ENCODE measurements at regions not wholly inside any gene's neighbourhood (a gene's known extent, or its start where the extent isn't known, plus 50 kb on each side); places are given as distances from the start of the nearest gene placed in this dataset.

DNA sequence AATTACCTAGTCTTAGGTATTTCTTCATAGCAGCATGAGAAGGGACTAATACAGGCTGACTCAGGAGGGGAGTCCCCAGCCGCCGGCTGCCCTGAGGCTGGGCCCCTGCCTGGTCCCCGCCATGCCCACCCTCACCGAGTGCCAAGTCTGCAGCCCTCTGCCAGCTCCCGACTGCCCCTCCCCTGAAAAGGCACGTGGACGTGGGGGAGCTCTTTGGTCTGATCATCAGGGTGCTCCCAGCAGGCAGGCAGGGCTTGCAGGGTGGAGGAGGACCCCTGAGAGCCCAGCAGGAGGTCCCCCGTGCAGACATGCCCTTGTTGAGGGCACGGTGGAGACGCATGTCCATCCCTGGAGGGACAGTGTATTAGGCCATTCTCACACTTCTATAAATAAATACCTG, 110.9 kb downstream of the UNCX start:
- TF ChIP-seq, protein P1, sequence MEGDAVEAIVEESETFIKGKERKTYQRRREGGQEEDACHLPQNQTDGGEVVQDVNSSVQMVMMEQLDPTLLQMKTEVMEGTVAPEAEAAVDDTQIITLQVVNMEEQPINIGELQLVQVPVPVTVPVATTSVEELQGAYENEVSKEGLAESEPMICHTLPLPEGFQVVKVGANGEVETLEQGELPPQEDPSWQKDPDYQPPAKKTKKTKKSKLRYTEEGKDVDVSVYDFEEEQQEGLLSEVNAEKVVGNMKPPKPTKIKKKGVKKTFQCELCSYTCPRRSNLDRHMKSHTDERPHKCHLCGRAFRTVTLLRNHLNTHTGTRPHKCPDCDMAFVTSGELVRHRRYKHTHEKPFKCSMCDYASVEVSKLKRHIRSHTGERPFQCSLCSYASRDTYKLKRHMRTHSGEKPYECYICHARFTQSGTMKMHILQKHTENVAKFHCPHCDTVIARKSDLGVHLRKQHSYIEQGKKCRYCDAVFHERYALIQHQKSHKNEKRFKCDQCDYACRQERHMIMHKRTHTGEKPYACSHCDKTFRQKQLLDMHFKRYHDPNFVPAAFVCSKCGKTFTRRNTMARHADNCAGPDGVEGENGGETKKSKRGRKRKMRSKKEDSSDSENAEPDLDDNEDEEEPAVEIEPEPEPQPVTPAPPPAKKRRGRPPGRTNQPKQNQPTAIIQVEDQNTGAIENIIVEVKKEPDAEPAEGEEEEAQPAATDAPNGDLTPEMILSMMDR (IDR thresholded peaks at IDR 0.05), result no peak
- DNase-seq (ENCODE audit: low spot score), result no peak
- no peak overlapping the region for H3K4me3 ChIP-seq

DNA sequence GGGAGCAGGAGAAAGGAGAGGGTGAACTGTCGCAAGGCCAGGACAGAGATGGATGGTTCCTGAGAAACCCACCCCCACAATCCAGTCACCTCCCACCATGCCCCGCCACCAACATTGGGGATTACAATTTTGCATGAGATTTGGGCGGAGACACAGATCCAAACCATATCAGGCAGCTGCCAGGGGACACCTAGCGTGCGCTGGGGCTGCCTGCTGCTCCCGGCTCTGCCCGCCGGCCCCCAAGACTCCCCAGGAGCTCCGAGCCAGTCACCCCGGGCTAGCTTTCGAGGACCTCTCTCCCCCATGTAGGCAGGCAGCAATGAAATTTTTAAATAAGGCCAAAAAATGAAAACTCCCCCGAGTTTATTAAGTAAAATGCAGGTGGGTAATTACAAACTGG, 111.7 kb downstream of the UNCX start:
- DNase-seq (ENCODE audit: low spot score), result no peak
- TF ChIP-seq, protein P1 (IDR thresholded peaks at IDR 0.05), result no peak
- Histone ChIP-seq H3K27ac (no peak overlapping the region), H3K4me3 (no peak overlapping the region)

More for the DNA sequence above, 110.9 kb downstream of the UNCX start:
- H3K27ac ChIP-seq, result no peak overlapping the region

DNA sequence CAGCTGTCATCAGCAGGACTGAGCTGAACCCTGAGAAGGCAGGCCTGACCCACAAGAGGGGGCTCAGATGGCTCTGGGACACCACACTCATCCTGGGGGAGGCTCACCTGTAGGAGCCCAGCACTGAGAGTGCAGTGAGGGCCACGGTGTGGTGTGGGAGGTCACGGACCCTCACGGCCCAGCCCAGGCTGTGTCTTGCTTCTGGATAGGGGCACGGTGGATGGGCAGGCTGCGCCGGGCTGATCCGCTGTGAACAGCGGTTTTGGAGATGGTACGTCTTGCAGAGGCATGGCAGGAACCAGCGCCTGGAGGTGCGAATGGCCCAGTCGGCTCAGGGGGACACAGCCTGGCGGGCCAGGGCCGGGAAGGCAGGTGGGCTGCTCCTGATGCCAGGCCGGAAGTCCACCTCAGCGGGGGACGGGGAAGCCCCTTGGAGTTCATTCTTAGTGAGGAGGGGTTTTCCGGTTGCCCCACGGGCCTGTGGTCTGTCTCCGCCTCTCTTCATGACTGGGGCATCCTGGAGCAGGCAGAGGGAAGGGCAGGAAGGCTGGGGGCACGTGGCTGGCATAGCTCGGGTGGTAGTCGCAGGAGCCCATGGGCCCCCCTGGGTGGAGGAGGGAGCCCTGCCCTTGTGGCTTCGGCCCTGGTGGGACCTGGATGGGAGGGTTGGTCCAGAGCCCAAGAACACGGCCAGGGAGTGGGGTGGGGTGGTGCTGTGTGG, 112.5 kb downstream of the UNCX start:
- Histone ChIP-seq H3K4me3 (no peak overlapping the region), H3K27ac (no peak overlapping the region)
- DNase-seq (ENCODE audit: low spot score), result no peak
- TF ChIP-seq, protein P1 (IDR thresholded peaks at IDR 0.05), result no peak

DNA sequence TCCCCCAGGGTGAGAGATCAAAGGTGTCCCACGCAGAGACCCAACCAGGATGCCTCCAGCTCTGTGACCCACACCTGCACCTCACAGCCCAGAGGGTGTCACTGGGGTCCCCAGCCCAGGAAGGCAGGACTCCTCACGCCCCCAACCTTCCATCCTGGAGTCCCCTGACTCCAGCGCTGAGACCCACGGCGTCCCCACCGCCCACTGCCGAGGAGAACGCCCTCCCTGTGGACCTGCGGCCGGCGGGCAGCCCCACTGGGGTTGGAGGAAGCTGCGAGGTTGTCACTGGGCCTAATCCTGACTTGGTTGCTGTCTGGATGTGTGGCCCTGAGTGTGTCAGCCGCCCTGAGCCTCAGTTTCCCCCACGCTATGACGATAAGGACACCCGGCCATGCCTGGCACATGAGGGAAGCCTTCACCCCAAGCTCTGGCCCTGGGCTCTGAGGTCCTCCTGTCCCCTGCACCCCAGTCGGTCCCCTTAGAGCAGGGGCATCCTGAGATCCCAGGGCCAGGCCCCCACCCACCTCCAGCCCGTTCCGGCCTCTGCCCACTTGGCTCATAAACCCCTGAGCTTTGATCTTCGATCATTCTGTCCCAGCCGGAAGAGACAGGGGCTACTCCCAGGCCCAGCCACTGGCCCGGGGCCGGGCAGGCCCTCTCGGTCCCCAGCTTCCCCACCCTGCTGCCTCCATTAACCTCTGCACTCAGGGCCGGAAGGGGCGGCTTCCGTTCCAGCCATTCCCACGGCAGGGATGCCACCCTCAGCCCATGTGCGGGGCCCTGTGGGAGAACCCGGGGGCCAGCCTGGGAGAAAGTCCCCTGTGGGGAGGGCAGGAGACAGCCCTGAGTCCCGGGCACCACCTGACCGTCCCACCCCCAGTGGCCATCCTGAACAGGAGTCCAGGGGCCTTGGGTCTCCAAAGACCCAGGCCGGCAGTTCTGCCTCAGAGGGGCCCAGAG, 113.2 kb downstream of the MICALL2 start:
- DNase-seq (ENCODE audit: low spot score), result no peak
- TF ChIP-seq, protein P1 (IDR thresholded peaks at IDR 0.05), result no peak

DNA sequence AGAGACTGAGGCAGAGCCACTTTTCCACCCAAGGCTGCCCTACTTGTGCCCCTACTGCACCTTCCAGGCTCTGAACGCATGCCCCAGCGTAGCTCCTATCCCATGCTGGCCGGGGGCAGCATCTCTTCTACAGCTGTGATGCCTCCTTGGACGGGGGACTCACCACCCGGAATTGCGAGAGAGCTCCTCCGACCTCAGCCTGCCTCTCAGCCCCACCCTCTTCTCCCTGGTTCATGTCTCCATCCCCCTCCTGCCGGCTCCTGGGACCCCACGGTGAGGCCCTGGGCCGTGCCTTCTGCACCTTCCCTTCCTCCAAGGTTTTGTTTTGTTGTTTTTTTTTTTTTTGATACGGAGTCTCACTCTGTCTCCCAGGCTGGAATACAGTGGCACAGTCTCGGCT, 112.4 kb downstream of the MICALL2 start:
- H3K27ac ChIP-seq, result no peak overlapping the region
- TF ChIP-seq, protein P1 (IDR thresholded peaks at IDR 0.05), result no peak
- DNase-seq (ENCODE audit: low spot score), result no peak
- no peak overlapping the region for H3K4me3 ChIP-seq

More for the DNA sequence above, 113.2 kb downstream of the MICALL2 start:
- no peak overlapping the region for H3K4me3 ChIP-seq
- no peak overlapping the region for H3K27ac ChIP-seq

DNA sequence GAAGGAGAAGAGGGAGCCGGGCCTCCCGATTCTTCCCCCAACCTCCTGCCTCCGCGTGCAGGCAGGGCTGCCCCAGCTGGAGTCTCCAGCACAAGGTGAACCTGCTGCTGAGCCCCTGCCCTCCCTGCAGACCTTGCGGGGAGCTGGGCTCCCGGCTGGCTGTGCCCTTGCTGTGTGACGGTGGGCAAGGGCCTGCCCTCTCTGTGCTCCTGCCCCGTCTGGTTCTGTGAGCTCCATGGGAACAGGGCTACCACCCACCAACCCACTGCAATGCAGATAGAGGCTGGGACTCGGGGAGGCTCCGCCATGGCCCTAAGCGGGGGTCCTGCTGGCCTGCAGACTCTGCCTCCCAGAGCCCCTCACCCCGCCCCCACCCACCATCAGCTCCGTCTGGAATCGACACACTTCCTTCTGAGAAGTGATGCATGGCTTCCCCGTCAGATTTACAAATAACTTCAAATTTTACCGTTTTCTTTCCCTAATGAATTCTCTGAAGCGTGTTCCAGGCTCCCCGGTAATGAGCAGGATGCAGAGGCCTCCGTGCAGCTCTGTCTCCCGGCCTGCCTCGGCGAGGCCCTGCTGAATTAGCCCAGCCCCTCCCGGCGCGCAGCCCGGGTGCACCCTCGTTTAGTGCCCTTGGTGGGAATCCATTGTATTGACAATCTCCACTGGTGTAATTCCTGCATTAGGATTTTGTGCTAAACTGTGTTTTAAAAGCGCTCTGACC, 111.0 kb downstream of the MICALL2 start:
- no peak for DNase-seq (ENCODE audit: low spot score)
- TF ChIP-seq, protein P1 (IDR thresholded peaks at IDR 0.05), result no peak

More for the DNA sequence above, 111.0 kb downstream of the MICALL2 start:
- Histone ChIP-seq H3K27ac (no peak overlapping the region), H3K4me3 (no peak overlapping the region)
